ENCODE measurements at regions not wholly inside any gene's neighbourhood (a gene's known extent, or its start where the extent isn't known, plus 50 kb on each side); places are given as distances from the start of the nearest gene placed in this dataset.
"Not testable (repeated sequence)": the region's sequence is repeated elsewhere in the genome, so short reads cannot be mapped to it uniquely, and the experiment has no call there.

- Histone ChIP-seq H3K36me3 (ENCODE audit: control insufficient read depth, insufficient read depth, low read length) (no peaks in the 10 kb centered on the region), H3K4me3 (ENCODE audit: low read length) (no peak overlapping the region), H3K9me3 (ENCODE audit: control insufficient read depth, insufficient read depth, low read length) (no peaks in the 10 kb centered on the region), H3K27me3 (ENCODE audit: control insufficient read depth, insufficient read depth, low read length) (no peaks in the 10 kb centered on the region), H3K27ac (ENCODE audit: low read length) (no peak overlapping the region), H3K4me1 (ENCODE audit: control insufficient read depth, insufficient read depth, low read length) (no peaks in the 10 kb centered on the region)
- DNase-seq (no peak), ATAC-seq (no peak)
- Mint-ChIP-seq H3K9me3 (peaks cover 3 to 5% of the 10 kb centered on the region in 2 donors), H3K36me3 (no peaks in the 10 kb centered on the region), H3K27me3 (ENCODE audit: low read depth in 2 of 2) (peaks cover 8 to 11% of the 10 kb centered on the region in 2 donors), H3K27ac (no peak overlapping the region), H3K4me1 (no peaks in the 10 kb centered on the region), H3K4me3 (no peak overlapping the region)
- intact Hi-C loops (cut with micrococcal nuclease), result no loop called here
- 85% methylated on average over 9 of the region's 9 CpGs for WGBS (ENCODE audit: insufficient coverage)
- TF ChIP-seq CTCF (IDR thresholded peaks at IDR 0.05), result no peak
Observed at GRCh38 chr13:74730556-74731331, 596.5 kb upstream of the KLF12 start.

- Mint-ChIP-seq H3K4me1 (no peaks in the 10 kb centered on the region), H3K36me3 (no peaks in the 10 kb centered on the region), H3K4me3 (no peak overlapping the region), H3K27ac (no peak overlapping the region), H3K9me3 (peaks cover 0 to 5% of the 10 kb centered on the region in 2 donors), H3K27me3 (ENCODE audit: low read depth in 2 of 2) (peaks cover 2 to 11% of the 10 kb centered on the region in 2 donors)
- DNase-seq, result no peak
- Histone ChIP-seq H3K4me3 (ENCODE audit: low read length) (no peak overlapping the region), H3K4me1 (ENCODE audit: control insufficient read depth, insufficient read depth, low read length) (no peaks in the 10 kb centered on the region), H3K36me3 (ENCODE audit: control insufficient read depth, insufficient read depth, low read length) (no peaks in the 10 kb centered on the region), H3K27me3 (ENCODE audit: control insufficient read depth, insufficient read depth, low read length) (no peaks in the 10 kb centered on the region), H3K27ac (ENCODE audit: low read length) (no peak overlapping the region), H3K9me3 (ENCODE audit: control insufficient read depth, insufficient read depth, low read length) (no peaks in the 10 kb centered on the region)
- TF ChIP-seq CTCF (IDR thresholded peaks at IDR 0.05), result no peak
- intact Hi-C loops (cut with micrococcal nuclease), result no loop called here
- no peak for ATAC-seq
- 97% methylated on average over 1 of the region's 1 CpG for WGBS (ENCODE audit: insufficient coverage)
Observed at GRCh38 chr13:74726206-74726605, 592.0 kb upstream of the KLF12 start.

GRCh38 chr13:74718232-74718842 lies 584.1 kb upstream of the KLF12 start:
- WGBS (ENCODE audit: insufficient coverage), result 93% methylated on average over 27 of the region's 31 CpGs

GRCh38 chr13:74715718-74716117 lies 581.5 kb upstream of the KLF12 start:
- no peak for ATAC-seq
- no peak overlapping the region for H3K27ac ChIP-seq (ENCODE audit: low read length)
- no peaks in the 10 kb centered on the region for H3K9me3 ChIP-seq (ENCODE audit: control insufficient read depth, insufficient read depth, low read length)
- no peaks in the 10 kb centered on the region for H3K36me3 ChIP-seq (ENCODE audit: control insufficient read depth, insufficient read depth, low read length)
- DNase-seq, result no peak
- H3K4me1 Mint-ChIP-seq, result no peaks in the 10 kb centered on the region
- H3K4me3 Mint-ChIP-seq, result no peak overlapping the region
- H3K4me1 ChIP-seq (ENCODE audit: control insufficient read depth, insufficient read depth, low read length), result no peaks in the 10 kb centered on the region
- H3K27ac Mint-ChIP-seq, result no peak overlapping the region
- no peaks in the 10 kb centered on the region for H3K27me3 Mint-ChIP-seq (ENCODE audit: low read depth in 2 of 2)
- no peaks in the 10 kb centered on the region for H3K36me3 Mint-ChIP-seq
- H3K27me3 ChIP-seq (ENCODE audit: control insufficient read depth, insufficient read depth, low read length), result no peaks in the 10 kb centered on the region
- H3K9me3 Mint-ChIP-seq, result no peaks in the 10 kb centered on the region
- H3K4me3 ChIP-seq (ENCODE audit: low read length), result no peak overlapping the region
- WGBS (ENCODE audit: insufficient coverage), result 73% methylated on average over 2 of the region's 2 CpGs
- no peak for TF ChIP-seq CTCF (IDR thresholded peaks at IDR 0.05)
- intact Hi-C loops (cut with micrococcal nuclease), result no loop called here

More at GRCh38 chr13:74718232-74718842, 584.1 kb upstream of the KLF12 start:
- H3K27ac Mint-ChIP-seq; H3K27me3 ChIP-seq (ENCODE audit: control insufficient read depth, insufficient read depth, low read length); H3K9me3 ChIP-seq (ENCODE audit: control insufficient read depth, insufficient read depth, low read length); ATAC-seq; H3K27ac ChIP-seq (ENCODE audit: low read length); H3K4me1 Mint-ChIP-seq; H3K27me3 Mint-ChIP-seq (ENCODE audit: low read depth in 2 of 2); H3K4me3 Mint-ChIP-seq; H3K4me3 ChIP-seq (ENCODE audit: low read length); intact Hi-C loops (cut with micrococcal nuclease); H3K4me1 ChIP-seq (ENCODE audit: control insufficient read depth, insufficient read depth, low read length); H3K9me3 Mint-ChIP-seq; H3K36me3 Mint-ChIP-seq; H3K36me3 ChIP-seq (ENCODE audit: control insufficient read depth, insufficient read depth, low read length); DNase-seq: not testable (repeated sequence)
